T-helper 17 cell (primary cell): ENCODE measurements at regions not wholly inside any gene's neighbourhood (a gene's known extent, or its start where the extent isn't known, plus 50 kb on each side); places are given as distances from the start of the nearest gene placed in this dataset.
"Not testable (repeated sequence)": the region's sequence is repeated elsewhere in the genome, so short reads cannot be mapped to it uniquely, and the experiment has no call there.

ENCODE experiments used
- ATAC-seq: fragments of 150-1000 bp; cut with Tn5 transposase; 2 replicates; pipeline ENCODE4 v1.10.0; 2021; ENCODE audit warnings: mild to moderate bottlenecking, moderate library complexity
- DNase-seq, 3 donors: peaks; one replicate each; pipeline versions ENCODE4 v3.0.0 to v3.0.0-alpha.2; 2020 to 2021
- H3K9me3 ChIP-seq: one replicate; pipeline ENCODE4 v1.7.0; 2013; ENCODE audit warnings: low read length, mild to moderate bottlenecking; ENCODE audit not compliant: control insufficient read depth, poor library complexity, severe bottlenecking
- H3K27ac Mint-ChIP-seq: one replicate; pipeline ENCODE4 v1.8.0; 2022; ENCODE audit warnings: mild to moderate bottlenecking, moderate library complexity, mixed read lengths
- H3K27me3 Mint-ChIP-seq: one replicate; pipeline ENCODE4 v1.8.0; 2022; ENCODE audit warnings: mixed read lengths
- H3K36me3 Mint-ChIP-seq: one replicate; pipeline ENCODE4 v1.8.0; 2022; ENCODE audit warnings: low read depth, mixed read lengths
- H3K4me1 Mint-ChIP-seq: one replicate; pipeline ENCODE4 v1.8.0; 2022; ENCODE audit warnings: mild to moderate bottlenecking, mixed read lengths
- H3K4me3 Mint-ChIP-seq: one replicate; pipeline ENCODE4 v1.8.0; 2022; ENCODE audit warnings: mild to moderate bottlenecking, moderate library complexity, mixed read lengths

- no peaks in the 10 kb centered on the region for H3K9me3 ChIP-seq
- no peak for DNase-seq
- Mint-ChIP-seq H3K27me3 (peaks cover 25% of the 10 kb centered on the region), H3K27ac (no peak overlapping the region), H3K4me3 (no peak overlapping the region), H3K36me3 (no peaks in the 10 kb centered on the region), H3K4me1 (no peaks in the 10 kb centered on the region)
- no peak for ATAC-seq
These were observed 237.5 kb upstream of the NEBL start for GRCh38 chr10:21134645-21135022.

DNA sequence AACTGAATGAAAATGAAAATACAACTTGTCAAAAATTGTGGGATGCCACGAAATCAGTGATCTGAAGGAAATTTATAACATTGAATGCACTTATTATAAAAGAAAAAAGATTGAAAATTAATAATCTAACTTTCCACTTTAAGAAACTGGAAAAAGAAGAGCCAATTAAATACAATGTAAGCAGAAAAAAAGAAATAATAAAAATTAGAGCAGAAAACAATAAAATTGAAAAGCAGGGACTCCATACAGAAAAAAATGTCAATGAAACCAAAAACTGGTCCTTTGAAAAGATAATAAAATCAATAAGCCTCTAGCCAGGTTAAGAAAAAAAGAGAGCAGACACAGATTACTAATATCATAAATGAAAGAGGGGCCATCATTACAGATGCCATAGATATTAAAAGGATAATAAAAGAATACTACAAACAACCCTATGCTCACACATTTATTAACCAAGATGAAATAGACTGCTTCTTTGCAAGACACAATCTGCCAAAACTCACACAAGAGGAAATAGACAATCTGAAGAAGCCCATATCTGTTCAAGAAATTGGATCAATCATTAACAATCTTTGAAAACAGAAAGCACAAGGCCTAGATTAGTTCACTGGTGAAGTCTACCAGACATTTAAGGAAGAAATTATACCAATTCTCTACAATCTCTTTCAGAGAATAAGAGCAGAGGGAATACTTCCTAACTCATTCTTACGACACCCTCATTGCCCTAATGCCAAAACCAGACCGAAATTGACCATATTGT is 233.8 kb upstream of the NEBL start:
- peaks cover 18% of the 10 kb centered on the region for H3K27me3 Mint-ChIP-seq
- ATAC-seq (no peak), DNase-seq (no peak)
- no peaks in the 10 kb centered on the region for H3K36me3 Mint-ChIP-seq
- no peaks in the 10 kb centered on the region for H3K4me1 Mint-ChIP-seq
- no peaks in the 10 kb centered on the region for H3K9me3 ChIP-seq
- H3K4me3 Mint-ChIP-seq, result no peak overlapping the region
- H3K27ac Mint-ChIP-seq, result no peak overlapping the region

DNA sequence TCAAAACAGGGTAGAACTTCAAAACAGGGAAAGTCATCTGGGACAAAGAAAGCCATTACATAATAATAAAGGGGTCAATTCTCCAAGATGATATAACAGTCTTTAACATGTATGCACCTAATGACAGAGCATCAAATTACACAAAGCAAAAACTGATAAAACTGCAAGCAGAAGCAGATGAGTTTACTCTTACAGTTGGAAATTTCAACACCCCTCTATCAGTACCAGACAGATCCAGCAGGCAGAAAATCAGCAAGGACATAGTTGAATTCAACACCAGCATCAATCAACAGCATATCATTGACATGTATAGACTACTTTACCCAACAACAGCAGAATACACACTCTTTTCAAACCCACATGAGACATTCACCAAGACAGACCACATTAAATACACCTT is 233.0 kb upstream of the NEBL start:
- Mint-ChIP-seq H3K36me3 (no peaks in the 10 kb centered on the region), H3K4me1 (no peaks in the 10 kb centered on the region), H3K27ac (no peak overlapping the region), H3K4me3 (no peak overlapping the region), H3K27me3 (peaks cover 10% of the 10 kb centered on the region)
- no peaks in the 10 kb centered on the region for H3K9me3 ChIP-seq
- DNase-seq (no peak), ATAC-seq (no peak)

GRCh38 chr10:21125471-21126228 is 228.5 kb upstream of the NEBL start:
- H3K27me3 Mint-ChIP-seq, result peaks cover 4% of the 10 kb centered on the region
- no peaks in the 10 kb centered on the region for H3K36me3 Mint-ChIP-seq
- ATAC-seq, result no peak
- no peak for DNase-seq
- H3K9me3 ChIP-seq, result no peaks in the 10 kb centered on the region
- H3K27ac Mint-ChIP-seq, result no peak overlapping the region
- no peak overlapping the region for H3K4me3 Mint-ChIP-seq
- no peaks in the 10 kb centered on the region for H3K4me1 Mint-ChIP-seq

DNA sequence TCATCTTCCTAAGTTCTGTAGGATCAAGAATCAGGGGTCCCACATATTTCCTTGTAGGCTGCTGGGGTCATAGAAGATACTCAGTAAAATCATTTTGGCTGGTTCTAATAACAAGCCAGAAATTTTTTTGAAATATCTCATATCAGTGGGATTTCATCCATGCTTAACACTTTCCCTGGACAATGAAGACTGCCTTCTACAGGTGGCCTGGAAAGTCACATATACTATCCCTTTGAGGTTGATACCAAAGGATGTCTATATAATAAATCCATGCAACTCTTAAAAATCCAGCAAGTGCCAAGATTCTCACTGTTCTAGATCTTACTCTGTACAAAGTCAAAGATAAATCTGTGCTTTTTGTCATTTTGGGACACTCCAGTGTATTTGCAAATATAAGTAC is 225.8 kb upstream of the NEBL start:
- no peaks in the 10 kb centered on the region for H3K9me3 ChIP-seq
- H3K27me3 Mint-ChIP-seq, result peaks cover 4% of the 10 kb centered on the region
- no peaks in the 10 kb centered on the region for H3K36me3 Mint-ChIP-seq
- DNase-seq (no peak), ATAC-seq (no peak)
- H3K27ac Mint-ChIP-seq, result no peak overlapping the region
- H3K4me1 Mint-ChIP-seq, result no peaks in the 10 kb centered on the region
- no peak overlapping the region for H3K4me3 Mint-ChIP-seq

- H3K27ac Mint-ChIP-seq, ATAC-seq, H3K4me3 Mint-ChIP-seq, H3K36me3 Mint-ChIP-seq, DNase-seq, H3K9me3 ChIP-seq, H3K4me1 Mint-ChIP-seq, H3K27me3 Mint-ChIP-seq: not testable (repeated sequence)
These were observed 224.7 kb upstream of the NEBL start for GRCh38 chr10:21121822-21122221.

DNA sequence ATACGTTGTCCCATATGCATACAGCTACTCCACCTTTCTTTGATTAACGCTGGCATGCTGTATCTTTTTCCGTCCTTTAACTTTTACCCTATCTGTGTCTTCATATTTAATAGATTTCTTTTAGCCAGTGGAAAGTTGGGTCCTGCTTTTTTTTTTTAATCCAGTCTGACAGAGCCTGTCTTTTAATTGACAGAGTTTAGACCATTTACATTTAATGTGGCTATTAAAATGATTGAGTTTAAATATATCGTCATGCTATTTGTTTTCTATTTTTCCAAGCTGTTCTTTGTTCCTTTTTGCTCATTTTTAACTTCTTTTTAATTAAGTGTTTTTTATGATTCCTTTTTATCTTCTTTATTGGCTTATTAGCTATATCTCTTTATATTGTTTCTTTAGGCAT is 217.6 kb upstream of the NEBL start:
- H3K27ac Mint-ChIP-seq, result no peak overlapping the region
- no peaks in the 10 kb centered on the region for H3K36me3 Mint-ChIP-seq
- no peaks in the 10 kb centered on the region for H3K9me3 ChIP-seq
- no peak overlapping the region for H3K4me3 Mint-ChIP-seq
- no peaks in the 10 kb centered on the region for H3K4me1 Mint-ChIP-seq
- DNase-seq (no peak), ATAC-seq (no peak)
- no peaks in the 10 kb centered on the region for H3K27me3 Mint-ChIP-seq

DNA sequence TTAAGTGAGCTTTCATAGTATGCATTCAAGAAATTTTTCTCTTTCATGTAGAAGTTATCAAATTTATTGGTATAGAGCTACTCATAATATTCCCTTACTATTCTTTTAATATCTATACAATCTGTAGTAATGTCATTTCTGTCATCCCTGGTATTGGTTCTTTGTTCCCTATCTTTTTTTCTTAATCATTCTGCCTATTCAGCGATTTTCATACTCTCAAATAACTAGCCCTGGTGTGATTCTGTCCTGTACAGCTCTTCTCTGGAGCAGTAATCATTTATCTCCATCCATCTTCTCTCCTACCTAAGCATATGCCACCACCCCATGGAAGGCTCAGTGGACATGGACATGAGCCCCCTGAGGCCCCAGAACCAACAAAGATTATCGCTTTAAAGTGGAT is 213.2 kb upstream of the NEBL start:
- no peaks in the 10 kb centered on the region for H3K9me3 ChIP-seq
- H3K27ac Mint-ChIP-seq, result no peak overlapping the region
- H3K27me3 Mint-ChIP-seq, result no peaks in the 10 kb centered on the region
- no peak overlapping the region for H3K4me3 Mint-ChIP-seq
- DNase-seq, result no peak
- H3K4me1 Mint-ChIP-seq, result no peaks in the 10 kb centered on the region
- no peaks in the 10 kb centered on the region for H3K36me3 Mint-ChIP-seq
- no peak for ATAC-seq

DNA sequence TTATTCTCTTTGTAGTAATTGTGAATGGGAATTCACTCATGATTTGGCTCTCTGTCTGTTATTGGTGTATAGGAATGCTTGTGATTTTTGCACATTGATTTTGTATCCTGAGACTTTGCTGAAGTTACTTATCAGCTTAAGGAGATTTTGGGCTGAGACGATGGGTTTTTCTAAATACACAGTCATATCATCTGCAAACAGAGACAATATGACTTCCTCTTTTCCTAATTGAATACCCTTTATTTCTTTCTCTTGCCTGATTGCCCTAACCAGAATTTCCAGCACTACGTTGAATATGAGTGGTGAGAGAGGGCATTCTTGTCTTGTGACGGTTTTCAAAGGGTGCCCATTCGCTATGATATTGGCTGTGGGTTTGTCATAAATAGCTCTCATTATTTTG is 209.8 kb upstream of the NEBL start:
- H3K27me3 Mint-ChIP-seq, H3K9me3 ChIP-seq, H3K4me1 Mint-ChIP-seq, DNase-seq, H3K36me3 Mint-ChIP-seq, H3K27ac Mint-ChIP-seq, ATAC-seq, H3K4me3 Mint-ChIP-seq: not testable (repeated sequence)

- not testable (repeated sequence) for H3K4me1 Mint-ChIP-seq, H3K36me3 Mint-ChIP-seq, ATAC-seq, DNase-seq, H3K27me3 Mint-ChIP-seq, H3K4me3 Mint-ChIP-seq, H3K27ac Mint-ChIP-seq, H3K9me3 ChIP-seq
These were observed 208.2 kb upstream of the NEBL start for GRCh38 chr10:21105331-21105730.

DNA sequence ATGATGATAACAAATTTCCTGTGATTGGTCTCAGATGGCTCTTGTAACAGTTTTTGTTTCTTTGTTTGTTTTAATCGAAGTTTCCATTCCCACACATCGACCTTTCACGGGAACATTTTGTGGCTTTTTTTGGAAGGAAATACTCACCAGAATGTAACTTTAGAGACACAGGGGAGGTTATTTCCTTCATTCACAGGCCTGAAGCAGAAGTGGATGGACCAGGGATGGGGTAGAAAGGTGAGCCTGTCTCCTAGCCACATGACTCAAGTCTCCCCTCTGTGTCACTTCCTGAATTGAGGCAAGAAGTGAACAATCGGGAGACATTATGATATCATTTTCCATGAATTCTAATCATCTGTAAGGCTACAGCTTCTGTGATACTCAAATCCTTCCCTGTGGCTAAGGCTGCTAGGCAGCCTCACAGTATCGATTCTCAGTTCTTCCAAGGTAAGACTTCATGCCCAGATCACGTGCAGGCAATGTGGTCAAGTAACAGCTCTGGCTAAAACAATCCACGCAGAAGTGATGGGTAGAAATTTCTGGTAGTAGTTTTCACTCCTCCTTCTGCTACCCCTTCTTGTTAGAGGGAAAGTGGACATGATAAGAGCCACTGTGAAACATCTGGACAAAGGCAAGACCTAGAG is 203.9 kb upstream of the NEBL start:
- H3K9me3 ChIP-seq, result no peaks in the 10 kb centered on the region
- DNase-seq (no peak), ATAC-seq (no peak)
- Mint-ChIP-seq H3K4me3 (no peak overlapping the region), H3K36me3 (no peaks in the 10 kb centered on the region), H3K27me3 (no peaks in the 10 kb centered on the region), H3K4me1 (no peaks in the 10 kb centered on the region), H3K27ac (no peak overlapping the region)

- Mint-ChIP-seq H3K27ac (no peak overlapping the region), H3K36me3 (no peaks in the 10 kb centered on the region), H3K4me3 (no peak overlapping the region), H3K4me1 (no peaks in the 10 kb centered on the region), H3K27me3 (no peaks in the 10 kb centered on the region)
- DNase-seq, result no peak
- no peaks in the 10 kb centered on the region for H3K9me3 ChIP-seq
- ATAC-seq, result no peak
These were observed 203.1 kb upstream of the NEBL start for GRCh38 chr10:21100190-21100589.

- DNase-seq (no peak), ATAC-seq (no peak)
- no peak overlapping the region for H3K4me3 Mint-ChIP-seq
- H3K9me3 ChIP-seq, result no peaks in the 10 kb centered on the region
- no peaks in the 10 kb centered on the region for H3K27me3 Mint-ChIP-seq
- no peak overlapping the region for H3K27ac Mint-ChIP-seq
- H3K4me1 Mint-ChIP-seq, result no peaks in the 10 kb centered on the region
- H3K36me3 Mint-ChIP-seq, result no peaks in the 10 kb centered on the region
These were observed 202.4 kb upstream of the NEBL start for GRCh38 chr10:21099291-21100062.
